ENCODE measurements at regions not wholly inside any gene's neighbourhood (a gene's known extent, or its start where the extent isn't known, plus 50 kb on each side); places are given as distances from the start of the nearest gene placed in this dataset.

GRCh38 chr5:143574236-143574635, 170.8 kb upstream of the NR3C1 start:
- no peaks in the 10 kb centered on the region for H3K27me3 ChIP-seq (ENCODE audit: control insufficient read depth, insufficient read depth, low read length)
- H4K20me1 ChIP-seq (ENCODE audit: control insufficient read depth, extremely low read depth, insufficient read depth, low read length): no peaks in the 10 kb centered on the region
- no peak overlapping the region for H3K4me2 ChIP-seq (ENCODE audit: extremely low read depth, insufficient read depth, low read length)
- TF ChIP-seq EZH2 (IDR thresholded peaks at IDR 0.05; ENCODE audit: low read length, missing control alignments): no peak
- TF ChIP-seq, protein P1, sequence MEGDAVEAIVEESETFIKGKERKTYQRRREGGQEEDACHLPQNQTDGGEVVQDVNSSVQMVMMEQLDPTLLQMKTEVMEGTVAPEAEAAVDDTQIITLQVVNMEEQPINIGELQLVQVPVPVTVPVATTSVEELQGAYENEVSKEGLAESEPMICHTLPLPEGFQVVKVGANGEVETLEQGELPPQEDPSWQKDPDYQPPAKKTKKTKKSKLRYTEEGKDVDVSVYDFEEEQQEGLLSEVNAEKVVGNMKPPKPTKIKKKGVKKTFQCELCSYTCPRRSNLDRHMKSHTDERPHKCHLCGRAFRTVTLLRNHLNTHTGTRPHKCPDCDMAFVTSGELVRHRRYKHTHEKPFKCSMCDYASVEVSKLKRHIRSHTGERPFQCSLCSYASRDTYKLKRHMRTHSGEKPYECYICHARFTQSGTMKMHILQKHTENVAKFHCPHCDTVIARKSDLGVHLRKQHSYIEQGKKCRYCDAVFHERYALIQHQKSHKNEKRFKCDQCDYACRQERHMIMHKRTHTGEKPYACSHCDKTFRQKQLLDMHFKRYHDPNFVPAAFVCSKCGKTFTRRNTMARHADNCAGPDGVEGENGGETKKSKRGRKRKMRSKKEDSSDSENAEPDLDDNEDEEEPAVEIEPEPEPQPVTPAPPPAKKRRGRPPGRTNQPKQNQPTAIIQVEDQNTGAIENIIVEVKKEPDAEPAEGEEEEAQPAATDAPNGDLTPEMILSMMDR (conservative IDR thresholded peaks at IDR 0.05 in 1 of 2, IDR thresholded peaks at IDR 0.05 in 1 of 2; ENCODE audit: low read depth in 1 of 2, low read length in 2 of 2): no peak
- no peak overlapping the region for H3K4me3 ChIP-seq (replicated peaks in 1 of 4; ENCODE audit: control extremely low read depth in 1 of 4, insufficient read depth in 1 of 4, low read depth in 3 of 4, low read length in 4 of 4)
- H3K9ac ChIP-seq (ENCODE audit: insufficient read depth, low read length): no peak overlapping the region
- no peak overlapping the region for H3K27ac ChIP-seq (ENCODE audit: insufficient read depth, low read length)
- no peak for DNase-seq (ENCODE audit: low read depth in 2 of 2)
- H3K9me3 ChIP-seq (ENCODE audit: control insufficient read depth, insufficient read depth, low read depth, low read length): no peaks in the 10 kb centered on the region
- H3K79me2 ChIP-seq (ENCODE audit: control insufficient read depth, insufficient read depth, low read length): no peaks in the 10 kb centered on the region
- no peaks in the 10 kb centered on the region for H3K4me1 ChIP-seq (ENCODE audit: control insufficient read depth, extremely low read depth, insufficient read depth, low read length)
- H3K36me3 ChIP-seq (ENCODE audit: control insufficient read depth, insufficient read depth, low read length): no peaks in the 10 kb centered on the region
- no peak overlapping the region for H2AFZ ChIP-seq (ENCODE audit: low read length)

DNA sequence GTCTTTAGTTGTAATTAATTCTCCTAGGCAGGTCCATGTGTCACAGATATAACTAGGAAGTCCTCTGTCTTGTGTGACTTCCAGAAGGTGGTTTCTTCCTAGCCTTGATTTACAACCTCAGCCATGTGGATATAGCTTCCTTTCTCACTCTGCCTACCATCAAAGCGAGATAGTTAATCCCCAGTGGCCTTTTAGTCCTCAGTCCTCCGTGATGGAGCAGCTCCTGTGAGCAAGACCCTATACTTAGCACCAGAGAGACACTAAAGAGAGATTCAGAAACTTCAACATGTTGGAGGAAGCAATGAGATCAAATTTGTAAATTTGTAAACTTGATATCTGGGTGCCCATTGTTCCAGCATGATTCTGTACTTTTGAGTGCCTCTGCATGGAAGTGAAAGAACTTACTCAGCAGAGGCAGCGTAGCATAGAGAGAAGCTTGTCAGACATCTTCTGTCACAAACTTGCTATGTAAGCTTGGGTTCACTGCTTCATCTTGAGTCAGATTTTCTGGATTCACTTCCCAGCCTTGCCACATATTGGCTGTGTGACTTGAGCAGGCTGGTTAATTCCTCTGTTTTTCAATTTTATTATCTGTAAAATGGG, 170.2 kb upstream of the NR3C1 start:
- Histone ChIP-seq H3K4me1 (ENCODE audit: control insufficient read depth, extremely low read depth, insufficient read depth, low read length) (no peaks in the 10 kb centered on the region), H3K9ac (ENCODE audit: insufficient read depth, low read length) (no peak overlapping the region), H3K4me3 (replicated peaks in 1 of 4; ENCODE audit: control extremely low read depth in 1 of 4, insufficient read depth in 1 of 4, low read depth in 3 of 4, low read length in 4 of 4) (no peak overlapping the region), H3K27me3 (ENCODE audit: control insufficient read depth, insufficient read depth, low read length) (no peaks in the 10 kb centered on the region), H3K27ac (ENCODE audit: insufficient read depth, low read length) (no peak overlapping the region), H3K4me2 (ENCODE audit: extremely low read depth, insufficient read depth, low read length) (no peak overlapping the region), H3K79me2 (ENCODE audit: control insufficient read depth, insufficient read depth, low read length) (no peaks in the 10 kb centered on the region), H2AFZ (ENCODE audit: low read length) (no peak overlapping the region), H3K36me3 (ENCODE audit: control insufficient read depth, insufficient read depth, low read length) (no peaks in the 10 kb centered on the region), H4K20me1 (ENCODE audit: control insufficient read depth, extremely low read depth, insufficient read depth, low read length) (no peaks in the 10 kb centered on the region), H3K9me3 (ENCODE audit: control insufficient read depth, insufficient read depth, low read depth, low read length) (no peaks in the 10 kb centered on the region)
- no peak for DNase-seq (ENCODE audit: low read depth in 2 of 2)
- TF ChIP-seq, protein P1 (conservative IDR thresholded peaks at IDR 0.05 in 1 of 2, IDR thresholded peaks at IDR 0.05 in 1 of 2; ENCODE audit: low read depth in 1 of 2, low read length in 2 of 2): no peak
- no peak for TF ChIP-seq EZH2 (IDR thresholded peaks at IDR 0.05; ENCODE audit: low read length, missing control alignments)

- Histone ChIP-seq H3K4me2 (ENCODE audit: extremely low read depth, insufficient read depth, low read length) (no peak overlapping the region), H4K20me1 (ENCODE audit: control insufficient read depth, extremely low read depth, insufficient read depth, low read length) (no peaks in the 10 kb centered on the region), H3K27ac (ENCODE audit: insufficient read depth, low read length) (no peak overlapping the region), H3K27me3 (ENCODE audit: control insufficient read depth, insufficient read depth, low read length) (no peaks in the 10 kb centered on the region), H3K4me3 (replicated peaks in 1 of 4; ENCODE audit: control extremely low read depth in 1 of 4, insufficient read depth in 1 of 4, low read depth in 3 of 4, low read length in 4 of 4) (no peak overlapping the region), H3K4me1 (ENCODE audit: control insufficient read depth, extremely low read depth, insufficient read depth, low read length) (no peaks in the 10 kb centered on the region), H3K9me3 (ENCODE audit: control insufficient read depth, insufficient read depth, low read depth, low read length) (no peaks in the 10 kb centered on the region), H3K79me2 (ENCODE audit: control insufficient read depth, insufficient read depth, low read length) (no peaks in the 10 kb centered on the region), H3K9ac (ENCODE audit: insufficient read depth, low read length) (no peak overlapping the region), H3K36me3 (ENCODE audit: control insufficient read depth, insufficient read depth, low read length) (no peaks in the 10 kb centered on the region), H2AFZ (ENCODE audit: low read length) (no peak overlapping the region)
- no peak for DNase-seq (ENCODE audit: low read depth in 2 of 2)
- TF ChIP-seq, protein P1 (conservative IDR thresholded peaks at IDR 0.05 in 1 of 2, IDR thresholded peaks at IDR 0.05 in 1 of 2; ENCODE audit: low read depth in 1 of 2, low read length in 2 of 2): no peak
- no peak for TF ChIP-seq EZH2 (IDR thresholded peaks at IDR 0.05; ENCODE audit: low read length, missing control alignments)
These were observed 169.2 kb upstream of the NR3C1 start for GRCh38 chr5:143572671-143573070.

All from fibroblast of lung (primary cell).